Bone marrow (tissue), 2 donors: ENCODE measurements at regions not wholly inside any gene's neighbourhood (a gene's known extent, or its start where the extent isn't known, plus 50 kb on each side); places are given as distances from the start of the nearest gene placed in this dataset.

Source experiments
- DNase-seq, 2 donors: peaks; one replicate each; lab custom pipeline; 2025; lab: John Stamatoyannopoulos, UW

GRCh38 chr14:62146030-62146429, 383.8 kb downstream of the SNAPC1 start:
- DNase-seq, result no peak

- no peak for DNase-seq
These were observed 393.8 kb downstream of the SNAPC1 start for GRCh38 chr14:62156052-62156451.

GRCh38 chr14:62158779-62159178, 396.6 kb downstream of the SNAPC1 start:
- DNase-seq, result no peak

GRCh38 chr14:62159314-62159713, 397.1 kb downstream of the SNAPC1 start:
- DNase-seq, result no peak

- no peak for DNase-seq
These were observed 400.9 kb downstream of the SNAPC1 start for GRCh38 chr14:62162998-62163589.

GRCh38 chr14:62168564-62169155, 406.4 kb downstream of the SNAPC1 start:
- no peak for DNase-seq

- DNase-seq, result no peak
These were observed 417.3 kb downstream of the SNAPC1 start for GRCh38 chr14:62179367-62180018.

- no peak for DNase-seq
These were observed 419.4 kb downstream of the SNAPC1 start for GRCh38 chr14:62181591-62181990.

GRCh38 chr14:62185078-62185477, 422.9 kb downstream of the SNAPC1 start:
- no peak for DNase-seq

- DNase-seq, result no peak
These were observed 425.0 kb downstream of the SNAPC1 start for GRCh38 chr14:62187265-62187664.

GRCh38 chr14:62189698-62190097, 427.5 kb downstream of the SNAPC1 start:
- no peak for DNase-seq

GRCh38 chr14:62206456-62206855, 444.2 kb downstream of the SNAPC1 start:
- DNase-seq, result no peak

- DNase-seq, result no peak
These were observed 447.2 kb downstream of the SNAPC1 start for GRCh38 chr14:62209287-62209899.

GRCh38 chr14:62213516-62213915, 451.3 kb downstream of the SNAPC1 start:
- DNase-seq, result no peak

- DNase-seq, result no peak
These were observed 453.9 kb downstream of the SNAPC1 start for GRCh38 chr14:62216121-62216520.

- no peak for DNase-seq
These were observed 472.6 kb downstream of the SNAPC1 start for GRCh38 chr14:62234849-62235248.

GRCh38 chr14:62244221-62244620, 482.0 kb downstream of the SNAPC1 start:
- no peak for DNase-seq

- no peak for DNase-seq
These were observed 485.0 kb downstream of the SNAPC1 start for GRCh38 chr14:62247266-62247665.

- no peak for DNase-seq
These were observed 489.0 kb downstream of the SNAPC1 start for GRCh38 chr14:62251237-62251636.

GRCh38 chr14:62253171-62253570, 491.0 kb downstream of the SNAPC1 start:
- DNase-seq, result no peak

GRCh38 chr14:62253911-62254310, 491.7 kb downstream of the SNAPC1 start:
- no peak for DNase-seq

- DNase-seq, result no peak
These were observed 507.0 kb downstream of the SNAPC1 start for GRCh38 chr14:62269204-62269603.

- no peak for DNase-seq
These were observed 508.0 kb downstream of the SNAPC1 start for GRCh38 chr14:62270236-62270635.
